ENCODE measurements at regions not wholly inside any gene's neighbourhood (a gene's known extent, or its start where the extent isn't known, plus 50 kb on each side); places are given as distances from the start of the nearest gene placed in this dataset.

DNA sequence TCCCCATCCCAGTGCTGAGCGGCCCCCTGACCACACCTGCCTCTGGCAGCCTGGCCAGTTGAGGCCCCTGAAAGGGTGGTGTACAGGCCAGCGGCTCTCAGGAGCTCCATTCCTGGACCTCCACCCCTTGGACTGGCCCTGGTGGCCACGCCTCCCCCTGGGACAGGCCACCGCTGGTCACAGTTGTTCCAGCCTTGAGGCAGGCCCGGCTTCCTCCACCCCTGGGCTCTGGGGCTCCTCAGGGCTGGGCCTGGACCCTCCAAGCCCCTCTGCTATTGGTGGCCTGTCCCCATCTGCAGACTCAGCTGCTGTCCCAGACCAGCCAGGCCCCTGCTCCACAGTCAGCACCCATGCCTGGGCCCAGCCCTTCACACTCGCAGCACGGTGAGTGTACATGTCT is 93.2 kb upstream of the NKX1-1 start:
- Histone ChIP-seq H3K27ac (ENCODE audit: low read depth, low read length) (no peak overlapping the region), H3K9me3 (ENCODE audit: insufficient read depth, low read length) (no peaks in the 10 kb centered on the region), H3K4me3 (ENCODE audit: insufficient read depth, low read length, poor library complexity, severe bottlenecking) (no peak overlapping the region), H3K9ac (ENCODE audit: low read length) (no peak overlapping the region), H3K79me2 (ENCODE audit: insufficient read depth, low read length) (no peaks in the 10 kb centered on the region), H3K27me3 (ENCODE audit: low read length) (no peaks in the 10 kb centered on the region), H3K9me2 (replicated peaks; ENCODE audit: insufficient read depth, low read length) (no peaks in the 10 kb centered on the region), H4K20me1 (ENCODE audit: low read depth, low read length) (no peaks in the 10 kb centered on the region), H3K36me3 (ENCODE audit: low read length) (no peaks in the 10 kb centered on the region), H3F3A (ENCODE audit: insufficient read depth) (no peaks in the 10 kb centered on the region), H3K4me2 (ENCODE audit: low read depth, low read length, poor library complexity, severe bottlenecking) (no peak overlapping the region), H2AFZ (ENCODE audit: low read depth, low read length, severe bottlenecking) (no peak overlapping the region)
- TF ChIP-seq CTCF (IDR thresholded peaks at IDR 0.05; ENCODE audit: insufficient read depth, low read length, poor library complexity, severe bottlenecking) (no peak), EZH2phosphoT487 (conservative IDR thresholded peaks at IDR 0.05; ENCODE audit: low read length) (no peak)

DNA sequence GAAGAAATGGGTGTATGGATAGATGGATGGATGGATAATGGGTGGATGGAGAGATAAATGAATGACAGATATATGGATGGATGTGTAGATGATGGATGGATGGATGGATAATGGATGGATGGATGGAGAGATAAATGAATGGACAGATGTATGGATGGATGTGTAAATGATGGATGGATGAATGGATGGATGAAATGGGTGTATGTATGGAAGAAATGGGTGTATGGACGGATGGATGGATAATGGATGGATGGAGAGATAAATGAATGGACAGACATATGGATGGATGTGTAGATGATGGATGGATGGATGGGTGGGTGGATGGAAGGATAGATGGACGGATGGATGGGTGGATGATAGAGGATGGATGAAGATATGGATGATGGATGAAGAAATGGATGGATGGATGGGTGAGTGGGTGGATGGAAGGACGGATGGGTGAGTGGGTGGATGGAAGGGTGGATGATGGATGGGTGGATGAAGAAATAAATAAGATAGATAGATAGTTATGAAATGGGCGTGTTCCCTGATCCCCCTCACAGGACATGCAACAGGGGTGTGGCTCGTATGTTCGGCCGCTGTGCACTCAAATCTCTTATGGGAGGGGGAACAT is 91.1 kb upstream of the NKX1-1 start:
- H3K9me3 ChIP-seq (ENCODE audit: insufficient read depth, low read length), result no peaks in the 10 kb centered on the region
- H3K27ac ChIP-seq (ENCODE audit: low read depth, low read length), result no peak overlapping the region
- no peaks in the 10 kb centered on the region for H3F3A ChIP-seq (ENCODE audit: insufficient read depth)
- H3K4me2 ChIP-seq (ENCODE audit: low read depth, low read length, poor library complexity, severe bottlenecking), result no peak overlapping the region
- H3K9ac ChIP-seq (ENCODE audit: low read length), result no peak overlapping the region
- H3K27me3 ChIP-seq (ENCODE audit: low read length), result no peaks in the 10 kb centered on the region
- no peak overlapping the region for H3K4me3 ChIP-seq (ENCODE audit: insufficient read depth, low read length, poor library complexity, severe bottlenecking)
- TF ChIP-seq EZH2phosphoT487 (conservative IDR thresholded peaks at IDR 0.05; ENCODE audit: low read length), result no peak
- TF ChIP-seq CTCF (IDR thresholded peaks at IDR 0.05; ENCODE audit: insufficient read depth, low read length, poor library complexity, severe bottlenecking), result no peak
- H3K36me3 ChIP-seq (ENCODE audit: low read length), result no peaks in the 10 kb centered on the region
- no peak overlapping the region for H2AFZ ChIP-seq (ENCODE audit: low read depth, low read length, severe bottlenecking)
- H4K20me1 ChIP-seq (ENCODE audit: low read depth, low read length), result no peaks in the 10 kb centered on the region
- no peaks in the 10 kb centered on the region for H3K9me2 ChIP-seq (replicated peaks; ENCODE audit: insufficient read depth, low read length)
- no peaks in the 10 kb centered on the region for H3K79me2 ChIP-seq (ENCODE audit: insufficient read depth, low read length)

DNA sequence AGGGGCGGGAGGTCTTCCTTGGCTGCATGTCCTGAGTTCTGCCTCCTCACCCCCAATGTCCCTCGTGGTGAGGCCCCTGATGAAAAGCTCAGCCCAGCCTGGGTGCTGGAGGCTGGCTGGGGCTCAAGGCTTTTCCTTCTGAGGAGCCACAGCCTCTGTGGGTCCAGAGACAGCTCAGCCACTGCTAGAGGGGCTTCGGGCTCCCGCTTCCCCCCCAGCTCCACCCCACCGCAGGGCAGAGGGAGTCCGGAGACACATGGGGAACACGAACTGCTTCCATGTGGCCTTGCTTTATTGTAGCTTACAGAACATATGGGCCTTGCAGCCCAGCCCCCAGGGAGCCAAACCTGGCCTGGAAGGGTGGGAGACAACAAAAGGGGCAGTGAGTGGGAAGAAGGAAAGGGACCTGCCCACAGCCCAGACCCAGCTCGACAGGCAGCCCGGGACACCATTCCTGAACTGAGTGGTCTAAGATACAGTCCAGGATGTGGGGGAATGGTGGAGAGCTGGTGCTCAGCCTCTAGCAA is 89.9 kb upstream of the NKX1-1 start:
- Histone ChIP-seq H3K4me3 (ENCODE audit: insufficient read depth, low read length, poor library complexity, severe bottlenecking) (no peak overlapping the region), H4K20me1 (ENCODE audit: low read depth, low read length) (no peaks in the 10 kb centered on the region), H3K9me3 (ENCODE audit: insufficient read depth, low read length) (no peaks in the 10 kb centered on the region), H3K9me2 (replicated peaks; ENCODE audit: insufficient read depth, low read length) (no peaks in the 10 kb centered on the region), H3K4me2 (ENCODE audit: low read depth, low read length, poor library complexity, severe bottlenecking) (no peak overlapping the region), H3K79me2 (ENCODE audit: insufficient read depth, low read length) (no peaks in the 10 kb centered on the region), H3K27ac (ENCODE audit: low read depth, low read length) (no peak overlapping the region), H3F3A (ENCODE audit: insufficient read depth) (no peaks in the 10 kb centered on the region), H3K9ac (ENCODE audit: low read length) (no peak overlapping the region), H3K27me3 (ENCODE audit: low read length) (no peaks in the 10 kb centered on the region), H2AFZ (ENCODE audit: low read depth, low read length, severe bottlenecking) (no peak overlapping the region), H3K36me3 (ENCODE audit: low read length) (no peaks in the 10 kb centered on the region)
- no peak for TF ChIP-seq EZH2phosphoT487 (conservative IDR thresholded peaks at IDR 0.05; ENCODE audit: low read length)
- TF ChIP-seq CTCF (IDR thresholded peaks at IDR 0.05; ENCODE audit: insufficient read depth, low read length, poor library complexity, severe bottlenecking), result no peak
